Activated naive CD4-positive, alpha-beta T cell treated with anti-CD3 and anti-CD28 coated beads for 36 hours (primary cell): ENCODE measurements at regions not wholly inside any gene's neighbourhood (a gene's known extent, or its start where the extent isn't known, plus 50 kb on each side); places are given as distances from the start of the nearest gene placed in this dataset.
A peak's percentile ranks its signal among the peaks of the same experiment; 100 is the strongest.
"Not testable (repeated sequence)": the region's sequence is repeated elsewhere in the genome, so short reads cannot be mapped to it uniquely, and the experiment has no call there.

Experiments
- CTCF ChIA-PET: fragments of 350-600 bp; sonication (Branson Sonifier 250); formaldehyde crosslinking; loops from one replicate; lab custom pipeline; 2021; ENCODE audit warnings: antibody characterized with exemption; lab: Charles Lee
- DNase-seq: peaks from one replicate; pipeline ENCODE4 v3.0.0-alpha.2; 2020
- H3K27ac Mint-ChIP-seq: one replicate; pipeline ENCODE4 v1.8.0; 2021; ENCODE audit warnings: mild to moderate bottlenecking, mixed read lengths
- H3K27me3 Mint-ChIP-seq: one replicate; pipeline ENCODE4 v1.8.0; 2021; ENCODE audit warnings: low read depth, mixed read lengths
- H3K36me3 Mint-ChIP-seq: one replicate; pipeline ENCODE4 v1.8.0; 2021; ENCODE audit warnings: low read depth, mixed read lengths
- H3K4me1 Mint-ChIP-seq: one replicate; pipeline ENCODE4 v1.8.0; 2021; ENCODE audit warnings: low read depth, mixed read lengths
- H3K4me3 Mint-ChIP-seq: one replicate; pipeline ENCODE4 v1.8.0; 2021; ENCODE audit warnings: mild to moderate bottlenecking, moderate library complexity, mixed read lengths
- H3K9me3 Mint-ChIP-seq: one replicate; pipeline ENCODE4 v1.8.0; 2021; ENCODE audit warnings: mixed read lengths
- intact Hi-C: fragments of 100-400 bp; cut with micrococcal nuclease; formaldehyde crosslinking; loops from one replicate; pipeline ENCODE4 v1.15.1; 2023

DNA sequence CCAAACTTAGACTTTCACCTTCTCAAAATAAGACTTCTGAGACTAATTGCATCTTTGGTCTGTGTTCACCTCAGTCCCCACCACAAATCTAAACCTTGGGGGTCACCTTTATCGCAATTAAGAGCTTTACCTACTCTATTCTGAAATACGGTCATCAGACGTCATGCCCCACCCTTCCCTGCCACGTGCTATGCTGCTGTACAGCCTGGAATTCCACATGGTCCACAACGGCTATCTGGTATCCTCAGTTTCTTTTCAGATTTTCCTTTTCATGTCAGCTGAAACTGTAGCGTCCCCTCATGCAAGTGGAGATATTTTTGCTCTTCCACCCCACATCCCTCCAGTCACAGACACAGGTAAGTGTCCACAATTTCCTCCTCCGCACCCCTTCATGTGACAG lies 511.1 kb downstream of the DIRAS2 start:
- H3K4me1 Mint-ChIP-seq = no peaks in the 10 kb centered on the region
- H3K27ac Mint-ChIP-seq = no peak overlapping the region
- H3K36me3 Mint-ChIP-seq = no peaks in the 10 kb centered on the region
- CTCF ChIA-PET = no interaction called here
- H3K4me3 Mint-ChIP-seq = no peak overlapping the region
- intact Hi-C loops = no loop called here
- no peaks in the 10 kb centered on the region for H3K9me3 Mint-ChIP-seq
- no peak for DNase-seq
- H3K27me3 Mint-ChIP-seq = peaks cover 12% of the 10 kb centered on the region

DNA sequence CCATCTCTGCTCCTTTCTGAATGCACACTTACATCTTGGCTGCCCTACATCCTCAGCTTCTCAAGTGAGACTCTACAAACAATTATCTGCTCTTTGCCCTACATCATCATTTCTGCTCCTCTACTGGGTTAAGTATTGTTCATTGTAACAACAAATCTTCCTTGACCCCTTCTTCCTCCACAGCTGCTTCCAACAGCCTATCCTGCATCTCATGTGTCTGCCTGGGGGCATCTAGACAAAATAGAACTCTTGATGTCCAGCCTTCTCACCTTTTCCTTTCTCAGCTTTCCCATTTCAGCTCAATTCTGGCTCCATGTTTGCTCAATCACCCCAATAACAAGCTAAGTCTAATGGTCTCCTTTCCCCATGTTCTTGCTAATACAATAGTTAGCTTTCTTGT lies 509.8 kb downstream of the DIRAS2 start:
- DNase-seq = no peak
- Mint-ChIP-seq H3K4me3 (no peak overlapping the region), H3K36me3 (no peaks in the 10 kb centered on the region), H3K9me3 (no peaks in the 10 kb centered on the region), H3K27me3 (peaks cover 11% of the 10 kb centered on the region), H3K4me1 (no peaks in the 10 kb centered on the region), H3K27ac (no peak overlapping the region)
- intact Hi-C loops = no loop called here
- CTCF ChIA-PET = interaction anchor here (0.6 kb wide), 1 partner anchor 147 kb away, joined by 3 read pairs; no protein-coding TSS in a partner anchor

- H3K27me3 Mint-ChIP-seq = peaks cover 8% of the 10 kb centered on the region
- intact Hi-C loops = no loop called here
- no peak for DNase-seq
- no peaks in the 10 kb centered on the region for H3K36me3 Mint-ChIP-seq
- H3K9me3 Mint-ChIP-seq = no peaks in the 10 kb centered on the region
- peaks cover 2% of the 10 kb centered on the region for H3K4me1 Mint-ChIP-seq
- CTCF ChIA-PET = interaction anchor here (1.5 kb wide), 1 partner anchor 540 kb away, joined by 3 read pairs; no protein-coding TSS in a partner anchor
- H3K4me3 Mint-ChIP-seq = no peak overlapping the region
- no peak overlapping the region for H3K27ac Mint-ChIP-seq
These were observed 504.8 kb downstream of the DIRAS2 start for GRCh38 chr9:90137801-90138200.

DNA sequence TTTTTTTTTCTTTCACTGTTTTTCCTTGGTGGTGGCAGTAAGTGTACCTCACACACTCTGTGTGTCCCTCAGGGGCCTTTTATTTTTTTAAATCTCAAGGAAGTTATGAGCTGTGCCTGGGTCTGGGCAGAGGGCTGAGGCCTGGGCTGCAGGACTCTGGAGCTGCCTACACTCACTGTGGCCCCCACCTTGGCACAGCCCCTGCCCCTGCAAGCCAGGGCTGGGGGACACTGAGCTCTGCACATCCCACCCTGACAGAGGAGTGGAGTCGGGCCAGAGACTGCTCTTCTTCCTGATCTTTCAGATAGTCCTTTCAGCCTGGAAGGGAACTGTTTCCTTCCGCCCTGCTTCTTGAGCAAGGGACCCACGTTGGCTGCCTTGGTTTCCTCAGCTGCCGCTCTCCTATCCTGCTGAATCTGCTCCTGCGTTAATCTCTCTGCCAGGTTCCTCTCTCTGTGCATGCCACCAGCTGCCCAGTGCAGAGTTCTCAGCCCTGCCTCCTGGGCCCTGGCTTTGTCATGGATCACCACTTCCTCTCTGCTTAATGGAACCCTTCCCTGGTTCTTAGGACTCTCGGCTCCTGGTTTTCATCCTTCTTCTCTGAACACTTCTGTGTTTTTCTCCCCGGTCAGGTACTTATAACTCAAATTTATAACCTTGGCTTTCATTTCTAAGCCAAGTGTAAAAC lies 502.3 kb downstream of the DIRAS2 start:
- intact Hi-C loops = loop anchor here (5.0 kb wide), 1 partner anchor 732 kb away; no protein-coding TSS in a partner anchor
- no peak for DNase-seq
- H3K4me3 Mint-ChIP-seq = no peak overlapping the region
- H3K4me1 Mint-ChIP-seq = peaks cover 2% of the 10 kb centered on the region
- no peaks in the 10 kb centered on the region for H3K9me3 Mint-ChIP-seq
- H3K27ac Mint-ChIP-seq = no peak overlapping the region
- H3K27me3 Mint-ChIP-seq = peaks cover 7% of the 10 kb centered on the region
- CTCF ChIA-PET = interaction anchor here (0.7 kb wide), 1 partner anchor 542 kb away, joined by 3 read pairs; no protein-coding TSS in a partner anchor
- no peaks in the 10 kb centered on the region for H3K36me3 Mint-ChIP-seq

GRCh38 chr9:90141723-90142122 lies 500.9 kb downstream of the DIRAS2 start:
- H3K9me3 Mint-ChIP-seq = no peaks in the 10 kb centered on the region
- intact Hi-C loops = loop anchor here (1.0 to 5.0 kb wide), 3 partner anchors 77 to 731 kb away; no protein-coding TSS in a partner anchor
- DNase-seq = no peak
- H3K27ac Mint-ChIP-seq = no peak overlapping the region
- H3K4me1 Mint-ChIP-seq = peaks cover 2% of the 10 kb centered on the region
- no peaks in the 10 kb centered on the region for H3K36me3 Mint-ChIP-seq
- H3K4me3 Mint-ChIP-seq = no peak overlapping the region
- peaks cover 7% of the 10 kb centered on the region for H3K27me3 Mint-ChIP-seq
- CTCF ChIA-PET = interaction anchor here (1.4 to 1.7 kb wide), 2 partner anchors 16 to 38 kb away, joined by 3 to 4 read pairs; no protein-coding TSS in a partner anchor

GRCh38 chr9:90142580-90142979 lies 500.0 kb downstream of the DIRAS2 start:
- Mint-ChIP-seq H3K4me1 (peaks cover 2% of the 10 kb centered on the region), H3K4me3 (no peak overlapping the region), H3K36me3 (no peaks in the 10 kb centered on the region), H3K27ac (no peak overlapping the region), H3K9me3 (no peaks in the 10 kb centered on the region), H3K27me3 (peaks cover 7% of the 10 kb centered on the region)
- CTCF ChIA-PET = interaction anchor here (0.6 to 1.7 kb wide), 6 partner anchors 7 to 262 kb away, joined by 3 to 4 read pairs (median 4); no protein-coding TSS in a partner anchor
- intact Hi-C loops = loop anchor here (1.0 to 5.0 kb wide), 3 partner anchors 76 to 730 kb away; no protein-coding TSS in a partner anchor
- peak; percentile 77 for DNase-seq

- Mint-ChIP-seq H3K27me3 (peaks cover 6% of the 10 kb centered on the region), H3K4me3 (no peak overlapping the region)
- intact Hi-C loops = no loop called here
These were observed 495.2 kb downstream of the DIRAS2 start for GRCh38 chr9:90147426-90147825.

DNA sequence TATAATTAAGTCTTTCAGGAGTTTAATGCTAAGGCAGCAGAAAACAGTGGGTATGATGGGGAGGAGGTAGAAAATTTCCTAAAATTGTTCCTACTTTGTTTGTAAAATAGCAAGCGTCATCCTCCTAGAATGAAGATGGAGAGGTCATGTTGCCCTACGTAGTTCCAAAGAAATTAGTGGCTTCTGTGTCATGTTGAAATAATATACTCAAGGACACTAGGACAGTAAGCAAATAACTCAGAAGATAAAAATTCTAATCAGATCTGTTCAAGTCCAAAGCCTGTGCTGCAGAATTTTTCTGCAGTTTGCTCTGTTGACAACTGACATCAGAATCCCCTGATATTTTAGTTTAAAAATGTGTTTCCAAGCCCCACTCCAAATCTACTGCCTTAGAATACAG lies 486.3 kb downstream of the DIRAS2 start:
- no peak overlapping the region for H3K27ac Mint-ChIP-seq

More at GRCh38 chr9:90147426-90147825, 495.2 kb downstream of the DIRAS2 start:
- H3K36me3 Mint-ChIP-seq = no peaks in the 10 kb centered on the region
- CTCF ChIA-PET = no interaction called here
- H3K27ac Mint-ChIP-seq = no peak overlapping the region
- no peak for DNase-seq
- H3K4me1 Mint-ChIP-seq = peaks cover 2% of the 10 kb centered on the region
- no peaks in the 10 kb centered on the region for H3K9me3 Mint-ChIP-seq

DNA sequence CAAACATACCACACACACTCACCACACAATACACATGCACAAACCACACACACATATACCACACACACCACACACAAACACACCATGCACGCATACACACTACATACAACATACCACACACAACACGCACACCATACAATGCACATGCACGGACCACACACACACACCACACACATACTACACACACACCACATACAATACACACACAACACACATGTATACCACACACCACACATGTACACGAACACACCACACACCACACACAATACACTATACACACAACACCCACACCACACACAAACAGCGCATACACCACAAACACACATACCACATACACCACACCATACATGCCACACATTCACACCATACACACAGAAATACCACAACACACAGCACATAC lies 480.3 kb downstream of the DIRAS2 start:
- CTCF ChIA-PET = no interaction called here
- peaks cover 5% of the 10 kb centered on the region for H3K4me1 Mint-ChIP-seq
- H3K36me3 Mint-ChIP-seq = no peaks in the 10 kb centered on the region
- H3K27me3 Mint-ChIP-seq = peaks cover 11% of the 10 kb centered on the region
- no peaks in the 10 kb centered on the region for H3K9me3 Mint-ChIP-seq
- H3K27ac Mint-ChIP-seq = no peak overlapping the region
- H3K4me3 Mint-ChIP-seq = no peak overlapping the region
- intact Hi-C loops = no loop called here
- DNase-seq = no peak

More for the DNA sequence above, 486.3 kb downstream of the DIRAS2 start:
- Mint-ChIP-seq H3K4me1 (no peaks in the 10 kb centered on the region), H3K9me3 (no peaks in the 10 kb centered on the region), H3K4me3 (no peak overlapping the region), H3K36me3 (no peaks in the 10 kb centered on the region), H3K27me3 (peaks cover 13% of the 10 kb centered on the region)
- DNase-seq = no peak
- CTCF ChIA-PET = no interaction called here
- intact Hi-C loops = no loop called here

- H3K27me3 Mint-ChIP-seq = peaks cover 9% of the 10 kb centered on the region
- no peak overlapping the region for H3K4me3 Mint-ChIP-seq
- peaks cover 5% of the 10 kb centered on the region for H3K4me1 Mint-ChIP-seq
- no peaks in the 10 kb centered on the region for H3K36me3 Mint-ChIP-seq
- no peak for DNase-seq
- CTCF ChIA-PET = no interaction called here
- intact Hi-C loops = no loop called here
- no peak overlapping the region for H3K27ac Mint-ChIP-seq
- no peaks in the 10 kb centered on the region for H3K9me3 Mint-ChIP-seq
These were observed 479.8 kb downstream of the DIRAS2 start for GRCh38 chr9:90162819-90163218.

DNA sequence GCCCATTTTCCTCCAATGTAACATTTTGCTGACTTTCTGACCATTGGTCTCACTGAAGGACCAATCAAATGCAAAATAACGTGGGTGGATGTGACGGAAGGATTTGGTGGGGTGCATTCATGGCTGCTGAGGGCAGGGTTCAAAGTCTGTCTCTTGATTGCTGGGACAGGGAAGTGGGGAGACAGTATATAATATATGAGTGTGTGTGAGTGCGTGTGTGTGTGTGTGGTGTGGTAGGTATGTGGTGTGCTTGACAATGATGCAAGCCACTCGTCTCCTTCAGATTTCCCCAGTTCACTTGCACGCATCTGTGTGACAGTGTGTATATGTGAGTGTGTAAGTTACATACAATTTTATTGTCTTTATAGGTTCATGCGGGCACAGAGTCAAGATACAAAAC lies 477.3 kb downstream of the DIRAS2 start:
- no peak for DNase-seq
- Mint-ChIP-seq H3K27me3 (peaks cover 4% of the 10 kb centered on the region), H3K4me1 (peaks cover 5% of the 10 kb centered on the region), H3K4me3 (no peak overlapping the region), H3K27ac (no peak overlapping the region), H3K36me3 (no peaks in the 10 kb centered on the region), H3K9me3 (no peaks in the 10 kb centered on the region)
- intact Hi-C loops = no loop called here
- CTCF ChIA-PET = no interaction called here

DNA sequence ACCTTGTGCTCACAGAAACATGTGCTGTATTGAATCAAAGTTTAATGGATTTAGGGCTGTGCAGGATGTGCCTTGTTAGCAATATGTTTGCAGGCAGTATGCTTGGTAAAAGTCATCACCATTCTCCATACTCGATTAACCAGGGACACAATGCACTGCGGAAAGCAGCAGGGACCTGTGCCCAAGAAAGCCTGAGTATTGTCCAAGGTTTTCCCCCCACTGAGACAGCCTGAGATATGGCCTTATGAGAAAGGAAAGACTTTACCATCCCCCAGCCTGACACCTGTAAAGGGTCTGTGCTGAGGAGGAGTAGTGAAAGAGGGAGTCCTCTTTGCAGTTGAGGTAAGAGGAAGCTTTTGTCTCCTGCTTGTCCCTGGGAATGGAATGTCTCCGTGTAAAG lies 476.2 kb downstream of the DIRAS2 start:
- H3K9me3 Mint-ChIP-seq, CTCF ChIA-PET, H3K36me3 Mint-ChIP-seq, intact Hi-C loops, H3K4me3 Mint-ChIP-seq, DNase-seq, H3K27me3 Mint-ChIP-seq, H3K27ac Mint-ChIP-seq, H3K4me1 Mint-ChIP-seq: not testable (repeated sequence)

DNA sequence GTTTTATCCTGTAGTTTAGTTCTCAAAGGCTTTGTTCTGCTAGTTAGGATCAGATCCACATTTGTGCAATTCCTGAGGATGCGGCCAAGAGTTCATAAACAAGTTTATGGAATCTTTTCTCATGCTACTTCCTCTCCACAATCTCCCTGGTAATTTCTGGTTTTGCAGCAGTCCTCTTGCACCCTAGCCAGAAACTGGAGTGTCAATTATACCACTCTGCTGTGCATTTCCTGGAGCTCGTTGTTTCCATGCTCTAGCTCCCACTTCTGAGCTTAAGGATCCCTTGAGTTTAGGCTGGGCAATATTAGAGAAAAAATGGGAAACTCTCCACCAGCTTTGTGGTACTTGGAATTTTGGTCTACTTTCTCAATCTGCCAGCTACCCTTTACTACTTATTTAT lies 474.7 kb downstream of the DIRAS2 start:
- H3K4me1 Mint-ChIP-seq = no peaks in the 10 kb centered on the region
- no peak overlapping the region for H3K4me3 Mint-ChIP-seq
- intact Hi-C loops = no loop called here
- H3K27me3 Mint-ChIP-seq = no peaks in the 10 kb centered on the region
- no peak for DNase-seq
- no peaks in the 10 kb centered on the region for H3K36me3 Mint-ChIP-seq
- CTCF ChIA-PET = interaction anchor here (0.6 kb wide), 1 partner anchor 1559 kb away, joined by 3 read pairs; no protein-coding TSS in a partner anchor
- H3K27ac Mint-ChIP-seq = no peak overlapping the region
- peaks cover 6% of the 10 kb centered on the region for H3K9me3 Mint-ChIP-seq
